WTC11 (cell line): ENCODE measurements at regions not wholly inside any gene's neighbourhood (a gene's known extent, or its start where the extent isn't known, plus 50 kb on each side); places are given as distances from the start of the nearest gene placed in this dataset.

Source experiments
- ATAC-seq: fragments of 200-7000 bp; cut with Tn5 transposase; 2 replicates; pipeline ENCODE4 v1.10.0; 2021; ENCODE audit warnings: mild to moderate bottlenecking, moderate library complexity
- CTCF ChIA-PET: fragments of 300-600 bp; sonication (Branson Sonifier 250); formaldehyde crosslinking; loops from one replicate; lab custom pipeline; 2021; ENCODE audit warnings: antibody characterized with exemption; lab: Charles Lee
- POLR2A ChIA-PET: fragments of 350-600 bp; sonication (Branson Sonifier 250); formaldehyde crosslinking; loops from one replicate; lab custom pipeline; 2021; ENCODE audit warnings: antibody characterized with exemption; lab: Charles Lee
- DNase-seq: peaks from one replicate; pipeline ENCODE4 v3.0.0; 2021; ENCODE audit warnings: low spot score
- H3K27ac Mint-ChIP-seq: 2 replicates; pipeline ENCODE4 v1.8.0; 2021; ENCODE audit warnings: mixed read lengths
- H3K27me3 Mint-ChIP-seq: 2 replicates; pipeline ENCODE4 v1.8.0; 2021; ENCODE audit warnings: low read depth, mild to moderate bottlenecking, moderate library complexity, mixed read lengths
- H3K36me3 Mint-ChIP-seq: 2 replicates; pipeline ENCODE4 v1.8.0; 2021; ENCODE audit warnings: mixed read lengths
- H3K4me1 Mint-ChIP-seq: 2 replicates; pipeline ENCODE4 v1.8.0; 2022; ENCODE audit warnings: mixed read lengths
- H3K4me3 Mint-ChIP-seq: 2 replicates; pipeline ENCODE4 v1.8.0; 2021; ENCODE audit warnings: mild to moderate bottlenecking, moderate library complexity, mixed read lengths
- H3K9me3 Mint-ChIP-seq: 2 replicates; pipeline ENCODE4 v1.8.0; 2021; ENCODE audit warnings: mixed read lengths
- CREM ChIP-seq: sonication (generic); formaldehyde crosslinking; IDR thresholded peaks from 2 replicates; pipeline ENCODE4 v1.8.1; 2022; ENCODE audit warnings: mild to moderate bottlenecking, missing genetic modification reagents, moderate library complexity
- FOXJ3 ChIP-seq: sonication (generic); formaldehyde crosslinking; IDR thresholded peaks from 2 replicates; pipeline ENCODE4 v1.9.0; 2021; ENCODE audit warnings: missing genetic modification reagents, mild to moderate bottlenecking, borderline replicate concordance
- JAZF1 ChIP-seq: fragments of 250-450 bp; sonication (Bioruptor Pico); IDR thresholded peaks from 2 replicates; pipeline ENCODE4 v1.9.0; 2021; ENCODE audit warnings: moderate library complexity, mild to moderate bottlenecking, inconsistent platforms
- JUN ChIP-seq: sonication (generic); formaldehyde crosslinking; IDR thresholded peaks from 2 replicates; pipeline ENCODE4 v1.8.0; 2023; ENCODE audit warnings: mild to moderate bottlenecking, missing genetic modification reagents
- NFYB ChIP-seq: sonication (generic); formaldehyde crosslinking; conservative IDR thresholded peaks from 2 replicates; pipeline ENCODE4 v1.8.0; 2022; ENCODE audit warnings: low read depth, missing genetic modification reagents
- PRRX2 ChIP-seq: fragments of 250-450 bp; sonication (Bioruptor Pico); IDR thresholded peaks from 2 replicates; pipeline ENCODE4 v1.8.0; 2021; ENCODE audit warnings: mild to moderate bottlenecking
- SMAD3 ChIP-seq: sonication (generic); formaldehyde crosslinking; IDR thresholded peaks from 2 replicates; pipeline ENCODE4 v1.8.0; 2022; ENCODE audit warnings: missing genetic modification reagents, mild to moderate bottlenecking, borderline replicate concordance
- SMAD4 ChIP-seq: sonication (generic); formaldehyde crosslinking; IDR thresholded peaks from 2 replicates; pipeline ENCODE4 v1.8.0; 2022; ENCODE audit warnings: mild to moderate bottlenecking, missing genetic modification reagents
- TEAD4 ChIP-seq: sonication (generic); formaldehyde crosslinking; IDR thresholded peaks from 2 replicates; pipeline ENCODE4 v1.8.0; 2022; ENCODE audit warnings: mild to moderate bottlenecking, missing genetic modification reagents
- ZNF219 ChIP-seq: sonication (generic); formaldehyde crosslinking; IDR thresholded peaks from 2 replicates; pipeline ENCODE4 v1.8.0; 2023; ENCODE audit warnings: missing genetic modification reagents, mild to moderate bottlenecking, borderline replicate concordance
- ZNF416 ChIP-seq: fragments of 250-450 bp; sonication (Bioruptor Pico); IDR thresholded peaks from 2 replicates; pipeline ENCODE4 v1.9.0; 2021; ENCODE audit warnings: mild to moderate bottlenecking, inconsistent platforms
- TF ChIP-seq, protein P1 (sequence below): sonication (generic); formaldehyde crosslinking; IDR thresholded peaks from 2 replicates; pipeline ENCODE4 v1.8.1; 2023; ENCODE audit warnings: mild to moderate bottlenecking, missing genetic modification reagents
- TF ChIP-seq, protein P2 (sequence below): sonication (generic); formaldehyde crosslinking; IDR thresholded peaks from 2 replicates; pipeline ENCODE4 v1.8.1; 2022; ENCODE audit warnings: low read depth, mild to moderate bottlenecking, moderate library complexity, missing genetic modification reagents, borderline replicate concordance
- TF ChIP-seq, protein P3 (sequence below): sonication (generic); formaldehyde crosslinking; IDR thresholded peaks from 2 replicates; pipeline ENCODE4 v1.8.1; 2023; ENCODE audit warnings: mild to moderate bottlenecking, missing genetic modification reagents, moderate library complexity
- TF ChIP-seq, protein P4 (sequence below): fragments of 200-600 bp; IDR thresholded peaks from 2 replicates; pipeline ENCODE4 v1.8.0; 2022; ENCODE audit warnings: antibody characterized with exemption
- TF ChIP-seq, protein P5 (sequence below): sonication (generic); formaldehyde crosslinking; IDR thresholded peaks from 2 replicates; pipeline ENCODE4 v1.8.0; 2023; ENCODE audit warnings: missing genetic modification reagents, mild to moderate bottlenecking, borderline replicate concordance
- TF ChIP-seq, protein P6 (sequence below): sonication (generic); formaldehyde crosslinking; conservative IDR thresholded peaks from 2 replicates; pipeline ENCODE4 v1.8.1; 2023; ENCODE audit warnings: mild to moderate bottlenecking, low read depth, missing genetic modification reagents, moderate library complexity

DNA sequence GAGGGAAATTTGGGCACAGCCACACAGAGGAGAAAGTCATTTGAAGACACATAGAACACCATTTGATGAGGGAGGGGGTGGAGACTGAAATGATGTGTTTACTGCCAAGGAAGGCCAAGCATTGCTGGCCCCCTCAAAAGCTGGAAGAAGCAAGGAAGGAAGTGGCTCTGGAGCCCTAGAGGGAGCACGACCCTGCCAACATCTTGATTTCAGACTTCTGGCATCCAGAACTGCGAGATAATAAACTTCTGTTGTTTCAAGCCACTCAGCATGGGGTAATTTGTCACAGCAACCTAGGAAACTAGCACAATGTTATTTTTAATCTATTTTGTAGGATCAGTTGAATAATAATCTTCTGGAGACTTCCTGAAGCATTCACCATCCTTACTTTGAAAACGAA lies 314.8 kb upstream of the GOT2 start (continued):
- TF ChIP-seq, protein P1, sequence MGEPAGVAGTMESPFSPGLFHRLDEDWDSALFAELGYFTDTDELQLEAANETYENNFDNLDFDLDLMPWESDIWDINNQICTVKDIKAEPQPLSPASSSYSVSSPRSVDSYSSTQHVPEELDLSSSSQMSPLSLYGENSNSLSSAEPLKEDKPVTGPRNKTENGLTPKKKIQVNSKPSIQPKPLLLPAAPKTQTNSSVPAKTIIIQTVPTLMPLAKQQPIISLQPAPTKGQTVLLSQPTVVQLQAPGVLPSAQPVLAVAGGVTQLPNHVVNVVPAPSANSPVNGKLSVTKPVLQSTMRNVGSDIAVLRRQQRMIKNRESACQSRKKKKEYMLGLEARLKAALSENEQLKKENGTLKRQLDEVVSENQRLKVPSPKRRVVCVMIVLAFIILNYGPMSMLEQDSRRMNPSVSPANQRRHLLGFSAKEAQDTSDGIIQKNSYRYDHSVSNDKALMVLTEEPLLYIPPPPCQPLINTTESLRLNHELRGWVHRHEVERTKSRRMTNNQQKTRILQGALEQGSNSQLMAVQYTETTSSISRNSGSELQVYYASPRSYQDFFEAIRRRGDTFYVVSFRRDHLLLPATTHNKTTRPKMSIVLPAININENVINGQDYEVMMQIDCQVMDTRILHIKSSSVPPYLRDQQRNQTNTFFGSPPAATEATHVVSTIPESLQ (CRISPR knock-in tag), result no peak
- TF ChIP-seq, protein P2, sequence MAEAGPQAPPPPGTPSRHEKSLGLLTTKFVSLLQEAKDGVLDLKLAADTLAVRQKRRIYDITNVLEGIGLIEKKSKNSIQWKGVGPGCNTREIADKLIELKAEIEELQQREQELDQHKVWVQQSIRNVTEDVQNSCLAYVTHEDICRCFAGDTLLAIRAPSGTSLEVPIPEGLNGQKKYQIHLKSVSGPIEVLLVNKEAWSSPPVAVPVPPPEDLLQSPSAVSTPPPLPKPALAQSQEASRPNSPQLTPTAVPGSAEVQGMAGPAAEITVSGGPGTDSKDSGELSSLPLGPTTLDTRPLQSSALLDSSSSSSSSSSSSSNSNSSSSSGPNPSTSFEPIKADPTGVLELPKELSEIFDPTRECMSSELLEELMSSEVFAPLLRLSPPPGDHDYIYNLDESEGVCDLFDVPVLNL (CRISPR knock-in tag), result no peak
- TF ChIP-seq, protein P3, sequence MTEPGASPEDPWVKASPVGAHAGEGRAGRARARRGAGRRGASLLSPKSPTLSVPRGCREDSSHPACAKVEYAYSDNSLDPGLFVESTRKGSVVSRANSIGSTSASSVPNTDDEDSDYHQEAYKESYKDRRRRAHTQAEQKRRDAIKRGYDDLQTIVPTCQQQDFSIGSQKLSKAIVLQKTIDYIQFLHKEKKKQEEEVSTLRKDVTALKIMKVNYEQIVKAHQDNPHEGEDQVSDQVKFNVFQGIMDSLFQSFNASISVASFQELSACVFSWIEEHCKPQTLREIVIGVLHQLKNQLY (CRISPR knock-in tag), result no peak

DNA sequence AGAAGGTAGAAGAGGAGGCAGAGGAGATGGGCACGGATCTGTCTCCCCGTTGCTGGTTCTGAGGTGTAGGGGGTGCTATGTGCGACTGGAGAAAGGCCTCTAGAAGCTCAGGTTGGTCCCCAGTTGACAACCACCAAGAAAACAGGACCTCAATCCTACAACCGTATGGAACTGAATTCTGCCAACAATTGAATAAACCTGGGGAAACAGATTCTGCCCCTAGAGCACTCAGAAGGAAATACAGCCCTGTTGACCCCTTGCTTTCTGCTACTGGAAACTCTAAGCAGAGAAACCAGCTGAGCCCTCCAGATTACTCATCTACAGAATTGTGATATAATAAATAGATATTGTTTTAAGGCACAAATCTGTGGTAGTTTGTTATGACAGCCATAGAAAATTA lies 313.0 kb upstream of the GOT2 start:
- peaks cover 1% of the 10 kb centered on the region for H3K4me1 Mint-ChIP-seq
- TF ChIP-seq ZNF416, result no peak
- TF ChIP-seq, protein P4, sequence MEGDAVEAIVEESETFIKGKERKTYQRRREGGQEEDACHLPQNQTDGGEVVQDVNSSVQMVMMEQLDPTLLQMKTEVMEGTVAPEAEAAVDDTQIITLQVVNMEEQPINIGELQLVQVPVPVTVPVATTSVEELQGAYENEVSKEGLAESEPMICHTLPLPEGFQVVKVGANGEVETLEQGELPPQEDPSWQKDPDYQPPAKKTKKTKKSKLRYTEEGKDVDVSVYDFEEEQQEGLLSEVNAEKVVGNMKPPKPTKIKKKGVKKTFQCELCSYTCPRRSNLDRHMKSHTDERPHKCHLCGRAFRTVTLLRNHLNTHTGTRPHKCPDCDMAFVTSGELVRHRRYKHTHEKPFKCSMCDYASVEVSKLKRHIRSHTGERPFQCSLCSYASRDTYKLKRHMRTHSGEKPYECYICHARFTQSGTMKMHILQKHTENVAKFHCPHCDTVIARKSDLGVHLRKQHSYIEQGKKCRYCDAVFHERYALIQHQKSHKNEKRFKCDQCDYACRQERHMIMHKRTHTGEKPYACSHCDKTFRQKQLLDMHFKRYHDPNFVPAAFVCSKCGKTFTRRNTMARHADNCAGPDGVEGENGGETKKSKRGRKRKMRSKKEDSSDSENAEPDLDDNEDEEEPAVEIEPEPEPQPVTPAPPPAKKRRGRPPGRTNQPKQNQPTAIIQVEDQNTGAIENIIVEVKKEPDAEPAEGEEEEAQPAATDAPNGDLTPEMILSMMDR, result no peak
- TF ChIP-seq, protein P5, sequence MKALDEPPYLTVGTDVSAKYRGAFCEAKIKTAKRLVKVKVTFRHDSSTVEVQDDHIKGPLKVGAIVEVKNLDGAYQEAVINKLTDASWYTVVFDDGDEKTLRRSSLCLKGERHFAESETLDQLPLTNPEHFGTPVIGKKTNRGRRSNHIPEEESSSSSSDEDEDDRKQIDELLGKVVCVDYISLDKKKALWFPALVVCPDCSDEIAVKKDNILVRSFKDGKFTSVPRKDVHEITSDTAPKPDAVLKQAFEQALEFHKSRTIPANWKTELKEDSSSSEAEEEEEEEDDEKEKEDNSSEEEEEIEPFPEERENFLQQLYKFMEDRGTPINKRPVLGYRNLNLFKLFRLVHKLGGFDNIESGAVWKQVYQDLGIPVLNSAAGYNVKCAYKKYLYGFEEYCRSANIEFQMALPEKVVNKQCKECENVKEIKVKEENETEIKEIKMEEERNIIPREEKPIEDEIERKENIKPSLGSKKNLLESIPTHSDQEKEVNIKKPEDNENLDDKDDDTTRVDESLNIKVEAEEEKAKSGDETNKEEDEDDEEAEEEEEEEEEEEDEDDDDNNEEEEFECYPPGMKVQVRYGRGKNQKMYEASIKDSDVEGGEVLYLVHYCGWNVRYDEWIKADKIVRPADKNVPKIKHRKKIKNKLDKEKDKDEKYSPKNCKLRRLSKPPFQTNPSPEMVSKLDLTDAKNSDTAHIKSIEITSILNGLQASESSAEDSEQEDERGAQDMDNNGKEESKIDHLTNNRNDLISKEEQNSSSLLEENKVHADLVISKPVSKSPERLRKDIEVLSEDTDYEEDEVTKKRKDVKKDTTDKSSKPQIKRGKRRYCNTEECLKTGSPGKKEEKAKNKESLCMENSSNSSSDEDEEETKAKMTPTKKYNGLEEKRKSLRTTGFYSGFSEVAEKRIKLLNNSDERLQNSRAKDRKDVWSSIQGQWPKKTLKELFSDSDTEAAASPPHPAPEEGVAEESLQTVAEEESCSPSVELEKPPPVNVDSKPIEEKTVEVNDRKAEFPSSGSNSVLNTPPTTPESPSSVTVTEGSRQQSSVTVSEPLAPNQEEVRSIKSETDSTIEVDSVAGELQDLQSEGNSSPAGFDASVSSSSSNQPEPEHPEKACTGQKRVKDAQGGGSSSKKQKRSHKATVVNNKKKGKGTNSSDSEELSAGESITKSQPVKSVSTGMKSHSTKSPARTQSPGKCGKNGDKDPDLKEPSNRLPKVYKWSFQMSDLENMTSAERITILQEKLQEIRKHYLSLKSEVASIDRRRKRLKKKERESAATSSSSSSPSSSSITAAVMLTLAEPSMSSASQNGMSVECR (CRISPR knock-in tag), result no peak
- no peak for TF ChIP-seq FOXJ3 (CRISPR knock-in tag)
- TF ChIP-seq NFYB (CRISPR knock-in tag), result no peak
- TF ChIP-seq JUN (CRISPR knock-in tag), result no peak
- TF ChIP-seq, protein P6, sequence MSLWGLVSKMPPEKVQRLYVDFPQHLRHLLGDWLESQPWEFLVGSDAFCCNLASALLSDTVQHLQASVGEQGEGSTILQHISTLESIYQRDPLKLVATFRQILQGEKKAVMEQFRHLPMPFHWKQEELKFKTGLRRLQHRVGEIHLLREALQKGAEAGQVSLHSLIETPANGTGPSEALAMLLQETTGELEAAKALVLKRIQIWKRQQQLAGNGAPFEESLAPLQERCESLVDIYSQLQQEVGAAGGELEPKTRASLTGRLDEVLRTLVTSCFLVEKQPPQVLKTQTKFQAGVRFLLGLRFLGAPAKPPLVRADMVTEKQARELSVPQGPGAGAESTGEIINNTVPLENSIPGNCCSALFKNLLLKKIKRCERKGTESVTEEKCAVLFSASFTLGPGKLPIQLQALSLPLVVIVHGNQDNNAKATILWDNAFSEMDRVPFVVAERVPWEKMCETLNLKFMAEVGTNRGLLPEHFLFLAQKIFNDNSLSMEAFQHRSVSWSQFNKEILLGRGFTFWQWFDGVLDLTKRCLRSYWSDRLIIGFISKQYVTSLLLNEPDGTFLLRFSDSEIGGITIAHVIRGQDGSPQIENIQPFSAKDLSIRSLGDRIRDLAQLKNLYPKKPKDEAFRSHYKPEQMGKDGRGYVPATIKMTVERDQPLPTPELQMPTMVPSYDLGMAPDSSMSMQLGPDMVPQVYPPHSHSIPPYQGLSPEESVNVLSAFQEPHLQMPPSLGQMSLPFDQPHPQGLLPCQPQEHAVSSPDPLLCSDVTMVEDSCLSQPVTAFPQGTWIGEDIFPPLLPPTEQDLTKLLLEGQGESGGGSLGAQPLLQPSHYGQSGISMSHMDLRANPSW (CRISPR knock-in tag), result no peak
- no peak for TF ChIP-seq JAZF1 (CRISPR knock-in tag)
- TF ChIP-seq SMAD3 (CRISPR knock-in tag), result no peak
- no peak for TF ChIP-seq SMAD4 (CRISPR knock-in tag)
- no peak for TF ChIP-seq TEAD4 (CRISPR knock-in tag)
- no peak for TF ChIP-seq ZNF219 (CRISPR knock-in tag)
- no peak for TF ChIP-seq CREM (CRISPR knock-in tag)
- no peak for TF ChIP-seq PRRX2 (CRISPR knock-in tag)
- TF ChIP-seq, all 79 proteins: peak for 0
- ATAC-seq (peak; percentile 85), DNase-seq (no peak)
- Mint-ChIP-seq H3K27me3 (no peaks in the 10 kb centered on the region), H3K27ac (no peak overlapping the region), H3K36me3 (no peaks in the 10 kb centered on the region), H3K4me3 (no peak overlapping the region), H3K9me3 (peaks cover 10% of the 10 kb centered on the region; the same call in 1 of the 2 replicates)
- CTCF ChIA-PET, result interaction anchor here (0.6 to 0.8 kb wide), 3 partner anchors 63 to 203 kb away, joined by 3 to 5 read pairs (median 3); no protein-coding TSS in a partner anchor
- POLR2A ChIA-PET, result no interaction called here
